ENCODE measurements at regions not wholly inside any gene's neighbourhood (a gene's known extent, or its start where the extent isn't known, plus 50 kb on each side); places are given as distances from the start of the nearest gene placed in this dataset.

DNA sequence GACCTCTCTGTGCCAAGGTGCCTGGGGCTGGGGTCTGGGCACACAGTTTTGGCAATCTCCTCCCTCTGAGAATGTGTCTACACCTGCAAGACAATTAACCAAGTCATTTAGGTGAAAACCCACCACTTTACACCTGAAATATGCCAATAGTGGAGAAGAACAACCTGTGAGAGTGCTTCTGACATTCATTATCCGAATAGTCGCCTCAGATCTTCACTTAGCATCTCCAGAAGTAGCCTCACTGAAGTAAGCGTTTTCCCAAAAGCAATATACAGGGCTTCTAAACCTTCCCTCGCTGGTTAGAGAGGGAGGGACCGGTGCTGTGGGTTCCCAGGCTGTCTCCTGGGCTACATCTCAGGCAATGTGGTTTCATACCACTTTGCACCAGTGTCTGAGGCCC, 173.5 kb downstream of the DDX1 start:
- TF ChIP-seq, protein P1, sequence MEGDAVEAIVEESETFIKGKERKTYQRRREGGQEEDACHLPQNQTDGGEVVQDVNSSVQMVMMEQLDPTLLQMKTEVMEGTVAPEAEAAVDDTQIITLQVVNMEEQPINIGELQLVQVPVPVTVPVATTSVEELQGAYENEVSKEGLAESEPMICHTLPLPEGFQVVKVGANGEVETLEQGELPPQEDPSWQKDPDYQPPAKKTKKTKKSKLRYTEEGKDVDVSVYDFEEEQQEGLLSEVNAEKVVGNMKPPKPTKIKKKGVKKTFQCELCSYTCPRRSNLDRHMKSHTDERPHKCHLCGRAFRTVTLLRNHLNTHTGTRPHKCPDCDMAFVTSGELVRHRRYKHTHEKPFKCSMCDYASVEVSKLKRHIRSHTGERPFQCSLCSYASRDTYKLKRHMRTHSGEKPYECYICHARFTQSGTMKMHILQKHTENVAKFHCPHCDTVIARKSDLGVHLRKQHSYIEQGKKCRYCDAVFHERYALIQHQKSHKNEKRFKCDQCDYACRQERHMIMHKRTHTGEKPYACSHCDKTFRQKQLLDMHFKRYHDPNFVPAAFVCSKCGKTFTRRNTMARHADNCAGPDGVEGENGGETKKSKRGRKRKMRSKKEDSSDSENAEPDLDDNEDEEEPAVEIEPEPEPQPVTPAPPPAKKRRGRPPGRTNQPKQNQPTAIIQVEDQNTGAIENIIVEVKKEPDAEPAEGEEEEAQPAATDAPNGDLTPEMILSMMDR (IDR thresholded peaks at IDR 0.05; ENCODE audit: borderline replicate concordance, extremely low read depth, low read length, poor library complexity, severe bottlenecking) = no peak
- no peak for TF ChIP-seq EZH2 (IDR thresholded peaks at IDR 0.05; ENCODE audit: borderline replicate concordance, low read depth, low read length, severe bottlenecking)

Data from DND-41 (cell line).